CD14-positive monocyte (primary cell): ENCODE measurements at regions not wholly inside any gene's neighbourhood (a gene's known extent, or its start where the extent isn't known, plus 50 kb on each side); places are given as distances from the start of the nearest gene placed in this dataset.

Experiments used
- DNase-seq, 3 donors: peaks; one replicate each; pipeline ENCODE4 v3.0.0-alpha.2; 2011 to 2022
- H2AFZ ChIP-seq: 2 replicates; pipeline ENCODE4 v1.6.0; 2012; ENCODE audit warnings: mild to moderate bottlenecking, low read depth, low read length, inconsistent platforms; ENCODE audit not compliant: insufficient read depth, poor library complexity, severe bottlenecking
- H3K27ac ChIP-seq, 2 donors: 1 replicate in 1 of 2; 2 replicates in 1 of 2; pipeline ENCODE4 v1.5.1; 2012 to 2013; ENCODE audit warnings: low read length in 2 of 2, control low read depth in 1 of 2, inconsistent platforms in 1 of 2, low read depth in 1 of 2, mild to moderate bottlenecking in 1 of 2
- H3K27me3 ChIP-seq, 2 donors: one replicate each; pipeline versions ENCODE4 v1.6.0 to v1.6.1; 2011 to 2013; ENCODE audit warnings: low read length in 2 of 2; ENCODE audit not compliant: control insufficient read depth in 2 of 2, insufficient read depth in 2 of 2
- H3K36me3 ChIP-seq, 2 donors: replicated peaks in 1 of 2; 1 replicate in 1 of 2; 2 replicates in 1 of 2; pipeline versions ENCODE4 v1.5.1 to v1.6.1; 2012 to 2013; ENCODE audit warnings: low read length in 2 of 2, control low read depth in 1 of 2, inconsistent platforms in 1 of 2, mild to moderate bottlenecking in 1 of 2; ENCODE audit not compliant: insufficient read depth in 2 of 2, control insufficient read depth in 1 of 2
- H3K4me1 ChIP-seq, 2 donors: 1 replicate in 1 of 2; 2 replicates in 1 of 2; pipeline versions ENCODE4 v1.5.1 to v1.6.1; 2012 to 2013; ENCODE audit warnings: low read length in 2 of 2, control low read depth in 1 of 2, inconsistent platforms in 1 of 2, mild to moderate bottlenecking in 1 of 2, moderate library complexity in 1 of 2; ENCODE audit not compliant: insufficient read depth in 2 of 2, control insufficient read depth in 1 of 2
- H3K4me2 ChIP-seq: replicated peaks from 2 replicates; pipeline ENCODE3; 2012; ENCODE audit warnings: low read length, moderate library complexity, mild to moderate bottlenecking; ENCODE audit not compliant: poor library complexity, severe bottlenecking; ENCODE audit errors: extremely low read depth
- H3K4me3 ChIP-seq, 3 experiments: fragments of 200-600 bp in 1 of 3; sonication (generic) in 1 of 3; replicated peaks in 1 of 3; 1 replicate in 2 of 3; 2 replicates in 1 of 3; pipeline ENCODE4 v1.5.1; 2011 to 2013; ENCODE audit warnings: low read length in 3 of 3, mild to moderate bottlenecking in 3 of 3, control low read depth in 2 of 3, low read depth in 2 of 3, inconsistent platforms in 1 of 3, moderate library complexity in 1 of 3
- H3K79me2 ChIP-seq: 2 replicates; pipeline ENCODE4 v1.6.0; 2012; ENCODE audit warnings: mild to moderate bottlenecking, control low read depth, inconsistent platforms, low read length, moderate library complexity; ENCODE audit not compliant: insufficient read depth
- H3K9ac ChIP-seq: 2 replicates; pipeline ENCODE4 v1.6.0; 2017; ENCODE audit warnings: low read length, mild to moderate bottlenecking; ENCODE audit not compliant: insufficient read depth, poor library complexity, severe bottlenecking
- H3K9me3 ChIP-seq, 2 donors: replicated peaks in 1 of 2; 1 replicate in 1 of 2; 2 replicates in 1 of 2; pipeline versions ENCODE4 v1.5.1 to v1.6.1; 2012 to 2013; ENCODE audit warnings: low read length in 2 of 2, control low read depth in 1 of 2; ENCODE audit not compliant: control insufficient read depth in 1 of 2, insufficient read depth in 1 of 2
- H4K20me1 ChIP-seq: 2 replicates; pipeline ENCODE4 v1.6.0; 2012; ENCODE audit warnings: mild to moderate bottlenecking, low read length, control low read depth, moderate library complexity; ENCODE audit not compliant: insufficient read depth
- H3K27ac Mint-ChIP-seq, 7 donors: one replicate each; pipeline ENCODE4 v1.8.0; 2020; ENCODE audit warnings: mild to moderate bottlenecking in 7 of 7, mixed read lengths in 7 of 7, moderate library complexity in 6 of 7, inconsistent platforms in 2 of 7
- H3K27me3 Mint-ChIP-seq, 3 donors: one replicate each; pipeline ENCODE4 v1.8.0; 2021 to 2022; ENCODE audit warnings: low read depth in 3 of 3, mild to moderate bottlenecking in 3 of 3, mixed read lengths in 3 of 3, moderate library complexity in 3 of 3, inconsistent platforms in 1 of 3
- H3K36me3 Mint-ChIP-seq, 2 donors: one replicate each; pipeline ENCODE4 v1.8.0; 2020; ENCODE audit warnings: mixed read lengths in 2 of 2, inconsistent platforms in 1 of 2, mild to moderate bottlenecking in 1 of 2
- H3K4me1 Mint-ChIP-seq: one replicate; pipeline ENCODE4 v1.8.0; 2020; ENCODE audit warnings: mild to moderate bottlenecking, mixed read lengths
- H3K4me3 Mint-ChIP-seq, 2 donors: one replicate each; pipeline ENCODE4 v1.8.0; 2020; ENCODE audit warnings: mild to moderate bottlenecking in 2 of 2, mixed read lengths in 2 of 2, moderate library complexity in 1 of 2
- H3K9me3 Mint-ChIP-seq, 7 donors: one replicate each; pipeline ENCODE4 v1.8.0; 2020 to 2022; ENCODE audit warnings: mixed read lengths in 7 of 7, mild to moderate bottlenecking in 6 of 7, moderate library complexity in 6 of 7, inconsistent platforms in 2 of 7
- WGBS: methylation state at CpG from one replicate; pipeline ENCODE4 v1.1.5; 2013; ENCODE audit warnings: missing lambda C conversion rate; ENCODE audit not compliant: insufficient coverage; 5-methylcytosine and 5-hydroxymethylcytosine counted together
- intact Hi-C, 2 donors: fragments of 100-400 bp; cut with micrococcal nuclease; formaldehyde crosslinking; loops; one replicate each; pipeline versions ENCODE4 v1.15.0 to v1.15.1; 2023
- TF ChIP-seq, protein P1 (sequence below): fragments of 200-600 bp; IDR thresholded peaks from one replicate; pipeline ENCODE4 v1.8.0; 2022; ENCODE audit warnings: antibody characterized with exemption, mild to moderate bottlenecking

DNA sequence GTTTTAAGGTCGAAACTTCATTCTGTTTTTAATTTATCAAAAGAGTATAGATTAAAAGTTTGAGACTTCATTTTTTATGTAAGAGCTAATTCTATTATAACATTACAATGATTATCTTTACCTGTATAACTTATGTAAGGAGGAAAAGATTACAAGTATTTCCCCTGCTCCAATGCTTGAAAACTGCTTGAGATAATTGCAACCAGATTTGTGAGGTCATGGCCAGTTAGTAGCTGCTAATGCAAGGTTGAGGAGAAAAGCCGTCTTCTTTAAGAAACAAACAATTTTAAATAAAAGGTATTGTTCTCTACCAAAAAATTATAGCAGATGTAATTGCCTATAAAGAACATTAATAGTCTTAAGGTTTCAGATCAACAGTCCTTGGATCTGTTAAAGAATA is 208.3 kb upstream of the UBE2E2 start:
- H3K4me1 ChIP-seq = no peaks in the 10 kb centered on the region
- H3K4me2 ChIP-seq = no peak overlapping the region
- Mint-ChIP-seq H3K27ac (no peak overlapping the region), H3K9me3 (peaks cover 0 to 14% (median 9%) of the 10 kb centered on the region in 7 donors), H3K27me3 (peaks cover 0 to 3% (median 2%) of the 10 kb centered on the region in 3 donors), H3K4me3 (no peak overlapping the region), H3K4me1 (no peaks in the 10 kb centered on the region), H3K36me3 (no peaks in the 10 kb centered on the region)
- H4K20me1 ChIP-seq = no peaks in the 10 kb centered on the region
- H3K27me3 ChIP-seq = no peaks in the 10 kb centered on the region
- H3K4me3 ChIP-seq = no peak overlapping the region
- DNase-seq = no peak
- TF ChIP-seq, protein P1, sequence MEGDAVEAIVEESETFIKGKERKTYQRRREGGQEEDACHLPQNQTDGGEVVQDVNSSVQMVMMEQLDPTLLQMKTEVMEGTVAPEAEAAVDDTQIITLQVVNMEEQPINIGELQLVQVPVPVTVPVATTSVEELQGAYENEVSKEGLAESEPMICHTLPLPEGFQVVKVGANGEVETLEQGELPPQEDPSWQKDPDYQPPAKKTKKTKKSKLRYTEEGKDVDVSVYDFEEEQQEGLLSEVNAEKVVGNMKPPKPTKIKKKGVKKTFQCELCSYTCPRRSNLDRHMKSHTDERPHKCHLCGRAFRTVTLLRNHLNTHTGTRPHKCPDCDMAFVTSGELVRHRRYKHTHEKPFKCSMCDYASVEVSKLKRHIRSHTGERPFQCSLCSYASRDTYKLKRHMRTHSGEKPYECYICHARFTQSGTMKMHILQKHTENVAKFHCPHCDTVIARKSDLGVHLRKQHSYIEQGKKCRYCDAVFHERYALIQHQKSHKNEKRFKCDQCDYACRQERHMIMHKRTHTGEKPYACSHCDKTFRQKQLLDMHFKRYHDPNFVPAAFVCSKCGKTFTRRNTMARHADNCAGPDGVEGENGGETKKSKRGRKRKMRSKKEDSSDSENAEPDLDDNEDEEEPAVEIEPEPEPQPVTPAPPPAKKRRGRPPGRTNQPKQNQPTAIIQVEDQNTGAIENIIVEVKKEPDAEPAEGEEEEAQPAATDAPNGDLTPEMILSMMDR = no peak
- peaks cover 11 to 14% of the 10 kb centered on the region in 2 donors for H3K9me3 ChIP-seq
- no peak overlapping the region for H3K9ac ChIP-seq
- H2AFZ ChIP-seq = no peak overlapping the region
- intact Hi-C loops = no loop called here
- H3K36me3 ChIP-seq = no peaks in the 10 kb centered on the region
- WGBS = no CpG with 5 or more reads among the region's 2 CpGs
- no peak overlapping the region for H3K27ac ChIP-seq
- H3K79me2 ChIP-seq = no peaks in the 10 kb centered on the region

- H3K27ac ChIP-seq = no peak overlapping the region
- H3K36me3 ChIP-seq = no peaks in the 10 kb centered on the region
- no peak overlapping the region for H3K4me3 Mint-ChIP-seq
- intact Hi-C loops = no loop called here
- H4K20me1 ChIP-seq = no peaks in the 10 kb centered on the region
- no peak overlapping the region for H3K4me3 ChIP-seq
- no peak overlapping the region for H2AFZ ChIP-seq
- H3K9me3 Mint-ChIP-seq = peaks cover 0 to 2% (median 0%) of the 10 kb centered on the region in 7 donors
- peaks cover 0 to 3% (median 0%) of the 10 kb centered on the region in 3 donors for H3K27me3 Mint-ChIP-seq
- no peaks in the 10 kb centered on the region for H3K36me3 Mint-ChIP-seq
- H3K4me2 ChIP-seq = no peak overlapping the region
- no peaks in the 10 kb centered on the region for H3K27me3 ChIP-seq
- 100% methylated on average over 1 of the region's 2 CpGs for WGBS
- no peak overlapping the region for H3K27ac Mint-ChIP-seq
- H3K9me3 ChIP-seq = no peaks in the 10 kb centered on the region
- no peak for DNase-seq
- no peak overlapping the region for H3K9ac ChIP-seq
- H3K79me2 ChIP-seq = no peaks in the 10 kb centered on the region
- H3K4me1 ChIP-seq = no peaks in the 10 kb centered on the region
- TF ChIP-seq, protein P1 = no peak
- H3K4me1 Mint-ChIP-seq = no peaks in the 10 kb centered on the region
These were observed 206.1 kb upstream of the UBE2E2 start for GRCh38 chr3:22996920-22997571.
